GM21528 (cell line): ENCODE measurements at regions not wholly inside any gene's neighbourhood (a gene's known extent, or its start where the extent isn't known, plus 50 kb on each side); places are given as distances from the start of the nearest gene placed in this dataset.
"Not testable (repeated sequence)": the region's sequence is repeated elsewhere in the genome, so short reads cannot be mapped to it uniquely, and the experiment has no call there.

Experiments used
- ATAC-seq: cut with Tn5 transposase; IDR thresholded peaks from one replicate; pipeline ENCODE4 v1.9.1; 2021; ENCODE audit warnings: mild to moderate bottlenecking, moderate library complexity; ENCODE audit not compliant: unreplicated experiment, low FRiP score

DNA sequence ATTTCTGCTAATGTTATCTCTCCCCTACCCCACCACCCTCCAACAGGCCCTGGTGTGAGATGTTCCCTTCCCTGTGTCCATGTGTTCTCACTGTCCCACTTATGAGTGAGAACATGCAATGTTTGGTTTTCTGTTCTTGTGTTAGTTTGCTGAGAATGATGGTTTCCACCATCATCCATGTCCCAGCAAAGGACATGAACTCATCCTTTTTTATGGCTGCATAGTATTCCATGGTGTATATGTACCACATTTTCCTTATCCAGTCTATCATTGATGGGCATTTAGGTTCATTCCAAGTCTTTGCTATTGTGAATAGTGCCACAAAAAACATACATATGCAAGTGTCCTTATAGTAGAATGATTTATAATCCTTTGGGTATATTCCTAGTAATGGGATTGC, 104.5 kb downstream of the ZNF33B start:
- ATAC-seq, result not testable (repeated sequence)

DNA sequence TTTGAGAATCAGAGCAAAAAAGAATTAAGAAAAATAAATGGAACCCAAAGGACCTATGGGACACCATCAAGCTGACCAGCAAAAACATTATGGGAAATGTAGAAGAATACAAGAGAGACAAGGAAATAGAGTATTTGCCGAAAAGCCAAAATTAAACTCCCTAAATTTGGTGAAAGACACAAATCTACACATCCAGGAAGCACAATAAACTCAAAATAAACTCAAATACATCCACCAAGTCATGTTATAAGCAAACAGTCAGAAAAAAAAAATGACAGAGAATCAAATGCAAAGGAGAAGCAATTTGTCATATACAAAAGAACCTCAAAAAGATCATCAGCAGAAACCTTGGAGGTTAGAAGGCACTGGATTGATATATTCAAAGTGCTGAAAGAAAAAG, 105.4 kb downstream of the ZNF33B start:
- no peak for ATAC-seq

DNA sequence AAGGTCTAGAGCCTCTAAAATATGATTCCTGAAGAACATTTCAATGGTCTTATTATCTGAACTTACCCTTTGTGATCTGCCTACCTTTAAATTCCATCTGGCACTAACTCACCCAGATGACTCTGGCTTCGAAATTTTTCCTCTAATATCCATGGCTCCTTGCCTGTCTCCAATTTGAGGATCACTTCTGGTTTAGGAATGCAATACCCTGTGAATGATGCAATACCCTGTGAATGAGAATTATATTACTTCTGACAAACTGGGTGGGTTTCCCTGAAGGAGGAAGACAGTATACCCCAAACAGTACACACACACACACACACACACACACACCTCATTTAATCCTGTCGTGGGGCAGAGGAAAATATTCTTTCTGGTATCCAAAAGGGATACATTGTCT, 115.3 kb downstream of the ZNF33B start:
- ATAC-seq, result no peak

DNA sequence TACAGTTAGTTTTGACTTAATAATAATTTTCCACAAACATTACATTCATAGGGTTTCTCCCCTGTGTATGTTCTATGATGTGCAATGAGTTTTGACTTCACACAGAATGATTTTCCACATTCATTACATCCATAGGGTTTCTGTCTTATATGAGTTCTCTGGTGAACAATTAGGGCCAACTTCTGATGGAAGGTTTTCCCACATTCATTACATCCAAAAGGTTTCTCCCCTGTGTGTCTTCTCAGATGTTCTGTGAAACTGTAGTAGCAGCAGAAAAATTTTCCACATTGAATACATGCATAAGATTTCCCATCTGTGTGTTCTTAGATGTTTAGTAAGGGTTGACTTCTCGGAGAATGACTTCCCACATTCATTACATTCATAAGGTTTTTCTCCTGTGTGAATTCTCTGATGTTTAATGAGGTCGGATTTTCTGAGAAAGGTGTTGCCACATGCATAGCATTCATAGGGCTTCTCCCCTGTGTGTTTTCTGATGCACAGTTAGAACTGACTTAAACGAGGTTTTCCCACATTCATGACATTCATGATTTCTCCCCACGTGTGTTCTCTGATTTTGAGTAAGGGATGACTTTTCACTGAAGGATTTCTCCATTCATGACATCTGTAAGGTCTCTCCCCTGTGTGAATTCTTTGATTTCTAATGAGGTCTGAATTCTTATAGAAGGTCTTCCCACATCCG, 118.5 kb downstream of the ZNF33B start:
- no peak for ATAC-seq

DNA sequence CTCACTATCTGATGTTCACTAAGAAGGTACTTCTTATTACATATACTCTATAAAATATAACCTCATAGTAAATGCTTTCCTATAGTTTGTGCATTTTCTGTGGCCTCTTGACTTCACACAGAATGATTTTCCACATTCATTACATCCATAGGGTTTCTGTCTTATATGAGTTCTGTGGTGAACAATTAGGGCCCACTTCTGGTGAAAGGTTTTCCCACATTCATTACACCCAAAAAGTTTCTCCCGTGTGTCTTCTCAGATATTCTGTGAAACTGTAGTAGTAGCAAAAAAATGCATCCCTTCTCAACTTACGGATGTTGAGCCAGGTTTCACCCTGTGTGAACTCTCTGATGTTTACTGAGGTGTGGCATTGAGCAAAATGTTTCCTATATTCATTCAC, 119.3 kb downstream of the ZNF33B start:
- no peak for ATAC-seq

DNA sequence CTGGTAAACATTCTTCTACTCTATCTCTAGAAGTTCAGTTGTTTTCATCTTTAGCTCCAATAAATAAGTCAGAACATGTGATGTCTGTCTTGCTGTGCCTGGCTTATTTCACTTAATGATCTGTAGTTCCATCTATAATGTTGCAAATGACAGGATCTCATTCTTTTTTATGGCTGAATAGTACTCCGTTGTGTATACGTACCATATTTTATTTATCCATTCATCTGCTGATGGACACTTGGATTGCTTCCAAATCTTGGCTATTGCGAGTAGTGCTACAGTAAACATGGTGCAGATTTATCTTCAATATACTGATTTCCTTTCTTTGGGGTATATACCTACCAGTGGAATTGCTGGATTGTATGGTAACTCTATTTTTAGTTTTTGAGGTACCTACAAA, 124.4 kb downstream of the ZNF33B start:
- no peak for ATAC-seq

DNA sequence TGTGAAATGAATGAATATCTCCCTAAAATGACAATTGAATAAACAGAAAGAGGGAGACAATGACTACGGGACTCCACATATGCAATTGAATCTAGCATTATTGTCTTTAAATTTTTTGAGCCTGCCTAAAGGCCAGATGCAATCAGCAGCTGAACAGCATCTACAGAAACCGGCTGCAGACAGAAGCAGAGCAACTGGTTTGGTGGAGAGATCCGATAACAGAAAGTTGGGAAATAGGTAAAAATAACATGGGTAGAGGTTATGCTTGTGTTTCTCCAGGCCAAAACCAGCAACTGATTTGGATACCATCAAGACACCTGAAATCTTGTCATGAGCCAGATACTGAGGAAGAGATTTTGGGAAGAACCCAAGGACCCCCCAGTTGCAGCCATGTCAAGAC, 146.6 kb downstream of the ZNF33B start:
- ATAC-seq, result no peak

DNA sequence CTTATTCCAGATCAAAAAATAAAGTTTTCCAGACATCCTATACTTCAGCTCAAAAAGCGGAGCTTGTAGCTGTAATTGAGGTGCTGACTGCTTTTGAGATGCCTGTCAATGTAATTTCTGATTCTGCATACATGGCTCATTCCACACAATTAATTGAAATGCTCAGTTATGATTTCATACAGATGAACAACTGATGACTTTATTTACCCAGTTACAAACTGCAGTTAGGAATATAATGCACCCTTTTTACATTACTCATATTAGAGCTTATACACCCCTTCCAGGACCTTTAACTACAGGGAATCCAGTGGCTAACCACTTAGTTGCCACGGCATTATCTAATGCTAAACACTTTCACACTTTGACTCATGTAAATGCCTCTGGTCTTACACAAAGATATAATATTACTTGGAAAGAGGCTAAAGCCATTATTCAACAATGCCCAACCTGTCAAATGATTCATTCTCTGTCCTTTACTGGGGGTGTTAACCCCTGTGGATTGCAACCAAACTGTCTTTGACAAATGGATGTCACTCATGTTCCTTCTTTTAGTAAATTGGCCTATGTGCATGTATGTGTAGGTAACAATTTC, 147.3 kb downstream of the ZNF33B start:
- ATAC-seq, result no peak

DNA sequence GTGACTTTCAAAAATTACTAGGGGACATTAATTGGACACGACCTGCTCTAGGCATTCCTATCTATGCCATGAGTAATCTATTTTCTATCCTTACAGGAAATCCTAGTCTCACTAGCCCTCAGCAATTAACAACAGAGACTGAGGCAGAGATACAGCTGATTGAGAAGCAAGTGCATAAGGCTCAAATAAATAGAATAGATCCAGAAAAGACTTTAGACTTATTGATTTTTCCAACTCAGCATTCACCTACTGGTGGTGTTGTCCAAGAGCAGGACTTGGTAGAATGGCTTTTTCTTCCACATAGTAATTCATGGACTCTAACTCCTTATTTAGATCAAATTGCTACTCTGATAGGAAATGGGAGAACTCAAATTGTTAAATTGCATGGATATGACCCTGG, 148.0 kb downstream of the ZNF33B start:
- no peak for ATAC-seq

DNA sequence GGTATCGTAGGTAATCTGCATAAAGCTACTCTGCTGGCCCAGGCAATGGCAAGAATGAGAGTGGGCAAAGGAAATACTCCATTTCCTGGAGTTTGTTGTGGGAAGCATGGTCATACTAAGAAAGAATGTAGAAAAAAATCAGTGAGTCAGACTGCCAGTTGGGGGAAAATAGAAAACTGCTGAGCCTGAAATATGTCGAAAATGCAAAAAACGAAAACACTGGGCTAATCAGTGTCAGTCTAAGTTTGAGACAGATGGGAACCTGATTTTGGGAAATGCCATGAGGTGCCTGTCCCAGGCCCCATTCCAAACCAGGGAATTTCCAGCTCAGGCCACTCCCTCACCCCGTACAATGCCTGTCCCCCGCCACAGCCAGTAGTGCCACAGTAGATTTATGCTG, 150.0 kb downstream of the ZNF33B start:
- ATAC-seq, result no peak

DNA sequence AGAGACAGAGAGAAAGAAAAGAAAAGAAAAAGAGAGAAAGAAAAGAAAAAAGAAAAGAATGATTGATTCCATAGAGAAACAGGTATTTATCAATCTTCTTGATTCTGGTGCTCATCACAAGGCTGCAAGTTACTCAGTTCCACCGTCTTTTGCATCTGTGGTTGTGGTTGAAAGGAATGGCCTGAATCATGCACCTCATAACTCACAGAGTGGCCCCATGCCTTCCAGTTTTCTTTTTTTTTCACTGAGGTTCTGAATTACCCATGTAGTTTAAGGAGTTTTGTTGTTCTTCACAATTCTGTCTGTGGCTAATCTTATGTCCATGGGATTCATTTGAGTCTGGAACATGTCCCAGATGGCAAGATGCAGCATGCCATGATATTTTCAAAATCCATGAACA, 156.0 kb downstream of the ZNF33B start:
- no peak for ATAC-seq

DNA sequence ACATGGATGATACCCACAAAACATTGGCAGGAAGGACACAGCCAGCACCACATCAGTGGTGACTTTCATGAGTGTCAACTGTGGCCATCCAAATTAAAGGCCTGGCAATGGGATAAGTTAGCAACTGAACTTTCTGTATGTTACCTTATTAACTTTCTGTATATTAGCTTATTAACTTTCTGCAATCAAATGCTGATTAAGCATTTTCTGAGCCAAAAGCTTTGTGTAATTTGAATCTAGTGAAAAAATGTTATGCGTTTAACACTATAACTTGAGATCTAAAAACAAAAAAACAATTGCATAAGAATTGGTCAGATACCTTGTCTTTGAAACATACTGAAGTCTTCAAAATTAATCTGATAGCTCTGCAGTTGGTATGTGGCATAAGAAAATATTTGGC, 159.3 kb downstream of the ZNF33B start:
- ATAC-seq, result no peak

DNA sequence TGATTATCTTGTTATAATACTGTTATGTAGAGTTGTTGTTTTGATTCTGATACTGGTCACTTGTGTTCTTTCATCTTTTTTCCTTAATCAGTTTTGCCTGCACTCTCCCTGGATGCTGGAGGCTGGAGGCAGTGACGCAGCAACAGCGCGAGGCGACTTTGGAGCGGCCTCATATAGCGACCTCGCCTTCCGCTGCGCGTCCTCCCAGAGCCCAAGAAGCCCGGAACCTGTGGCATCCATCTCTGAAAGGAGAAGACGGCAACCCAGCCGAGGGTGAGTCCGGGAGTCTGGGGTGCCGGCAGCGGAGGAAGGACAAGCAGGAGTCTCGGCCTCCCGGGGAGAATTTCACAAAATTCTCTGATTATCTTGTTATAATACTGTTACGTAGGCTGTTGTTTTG, 161.2 kb downstream of the ZNF33B start:
- ATAC-seq, result no peak

DNA sequence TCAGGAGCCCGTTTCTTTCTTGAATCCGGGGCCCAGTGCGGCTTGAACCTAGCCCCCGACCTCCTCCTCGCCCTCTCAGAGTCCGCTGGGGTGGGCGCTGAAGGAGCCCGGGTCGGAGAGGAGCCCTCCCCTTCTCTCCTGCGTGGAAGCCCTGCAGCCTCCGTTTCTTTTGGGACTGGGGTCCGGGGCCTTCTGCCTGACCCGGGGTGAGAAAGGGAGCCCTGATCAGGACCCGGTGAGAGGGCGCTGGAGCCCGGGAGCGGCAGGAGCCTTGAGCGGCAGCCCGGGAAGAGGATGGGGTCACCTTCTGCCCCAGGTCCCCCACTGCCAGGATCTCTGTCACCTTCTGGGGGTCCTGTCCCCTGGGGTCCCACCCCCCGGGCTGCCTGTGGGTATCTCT, 162.3 kb downstream of the ZNF33B start:
- ATAC-seq, result no peak

DNA sequence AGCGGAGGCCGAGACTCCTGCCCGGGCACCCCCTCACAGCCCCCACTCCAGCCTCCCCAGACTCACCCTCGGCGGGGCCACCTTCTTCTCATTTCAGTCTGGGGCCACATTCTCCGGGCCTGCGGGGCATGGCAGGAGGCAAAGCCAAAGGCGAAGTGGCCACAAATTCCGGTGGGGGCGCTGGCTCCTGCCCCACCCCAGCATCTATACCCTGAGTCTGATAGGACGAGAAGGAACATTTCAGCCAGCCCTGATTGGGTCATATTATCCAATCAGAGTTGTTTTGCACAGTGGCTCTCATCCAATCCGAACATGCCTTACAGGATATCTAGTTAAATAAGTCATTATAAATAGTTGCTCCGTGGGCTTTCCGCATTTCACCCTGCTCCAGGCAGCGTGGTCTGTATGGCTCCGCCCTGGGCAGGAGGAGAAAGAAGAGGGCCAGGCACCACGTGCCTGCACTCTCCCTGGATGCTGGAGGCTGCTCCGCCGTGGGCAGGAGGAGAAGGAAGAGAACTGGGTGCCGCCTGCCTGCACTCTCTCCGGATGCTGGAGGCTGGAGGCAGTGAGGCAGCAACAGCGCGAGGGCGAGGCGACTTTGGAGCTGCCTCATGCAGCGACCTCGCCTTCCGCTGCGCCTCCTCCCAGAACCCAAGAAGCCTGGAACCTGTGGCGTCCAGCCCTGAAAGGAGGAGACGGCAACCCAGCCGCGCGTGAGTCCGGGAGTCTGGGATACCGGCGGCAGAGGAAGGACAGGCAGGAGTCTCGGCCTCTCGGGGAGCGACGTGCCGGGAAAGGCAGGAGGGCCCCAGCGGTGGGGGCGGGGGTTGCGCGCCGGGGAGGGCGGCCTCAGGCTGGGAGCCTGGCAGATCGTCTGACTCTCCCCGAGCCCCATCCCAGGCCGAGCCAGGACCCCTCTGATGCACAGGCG, 162.9 kb downstream of the ZNF33B start:
- no peak for ATAC-seq

DNA sequence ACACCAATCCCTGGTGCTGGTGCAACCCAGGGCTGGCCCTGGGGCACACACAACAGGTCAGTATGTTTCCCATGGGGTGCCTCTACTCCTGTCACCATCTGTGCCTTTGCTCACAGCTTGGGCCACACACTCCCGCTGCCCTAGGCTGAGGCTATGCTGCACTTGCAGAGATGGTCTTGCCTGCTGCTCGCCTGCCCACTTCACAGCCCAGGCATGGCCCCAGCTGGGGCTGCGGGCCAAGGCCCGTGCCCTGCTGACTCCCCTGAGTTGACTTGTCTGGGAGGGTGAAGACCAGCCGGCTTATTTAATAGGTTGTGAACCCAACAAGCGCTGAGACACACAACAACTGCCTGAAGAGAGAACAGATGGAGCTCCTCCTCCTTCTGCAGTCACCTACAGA, 184.1 kb downstream of the ZNF33B start:
- no peak for ATAC-seq

DNA sequence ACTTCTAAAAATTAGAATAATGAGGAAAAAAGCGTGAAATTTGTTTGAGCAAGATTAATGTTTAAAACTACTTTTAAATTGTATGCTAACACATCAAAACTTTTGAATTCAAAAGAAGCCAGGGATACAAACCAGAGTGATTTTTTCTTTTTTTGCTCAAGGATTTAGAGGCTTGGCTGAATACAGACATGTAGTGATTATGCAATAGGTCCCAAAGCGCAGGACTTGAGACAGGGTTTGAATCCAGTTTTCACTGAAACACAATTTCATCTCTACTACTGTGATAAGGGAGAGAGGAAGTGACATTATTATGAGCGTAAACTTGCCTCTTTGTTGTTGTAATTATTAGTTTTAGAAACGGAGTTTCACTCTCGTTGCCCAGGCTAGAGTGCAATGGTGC, 207.3 kb downstream of the ZNF33B start:
- no peak for ATAC-seq

DNA sequence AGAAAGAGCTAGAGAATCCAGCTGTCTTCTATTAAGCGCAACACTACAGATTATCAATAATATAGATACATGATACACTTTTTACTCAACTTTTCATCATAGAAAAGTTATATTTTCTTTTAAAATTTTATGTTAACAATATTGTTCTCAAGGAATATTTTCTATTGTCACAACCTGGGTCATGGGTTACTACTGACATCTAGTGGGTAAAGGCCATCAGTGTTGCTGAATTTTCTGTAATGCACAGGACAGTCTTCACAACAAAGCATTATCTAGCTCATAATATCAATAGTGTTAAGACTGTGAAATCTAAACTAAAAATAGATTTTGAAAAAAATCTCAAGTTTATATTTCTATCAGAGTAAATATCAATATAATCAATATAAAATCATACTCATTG, 209.8 kb downstream of the ZNF33B start:
- ATAC-seq, result no peak

DNA sequence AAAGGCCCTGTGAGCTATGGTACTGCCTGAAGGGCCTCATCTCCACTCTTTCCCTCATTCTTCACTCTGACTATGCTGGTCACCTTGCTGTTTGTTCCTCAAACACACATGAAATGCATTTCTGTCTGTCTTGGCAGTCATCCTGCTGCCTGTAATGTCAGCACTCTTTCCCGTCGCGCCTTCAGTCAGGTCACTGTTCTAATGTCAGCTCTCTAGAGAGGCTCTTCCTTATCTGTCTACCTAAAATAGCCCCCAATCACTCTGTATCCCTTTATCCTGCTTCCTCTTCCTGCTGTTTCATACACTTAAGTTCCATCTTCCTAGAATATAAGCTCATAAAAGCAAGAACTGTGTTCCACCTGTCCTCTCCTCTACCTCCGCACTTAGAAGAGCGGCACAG, 215.5 kb downstream of the ZNF33B start:
- ATAC-seq, result no peak

DNA sequence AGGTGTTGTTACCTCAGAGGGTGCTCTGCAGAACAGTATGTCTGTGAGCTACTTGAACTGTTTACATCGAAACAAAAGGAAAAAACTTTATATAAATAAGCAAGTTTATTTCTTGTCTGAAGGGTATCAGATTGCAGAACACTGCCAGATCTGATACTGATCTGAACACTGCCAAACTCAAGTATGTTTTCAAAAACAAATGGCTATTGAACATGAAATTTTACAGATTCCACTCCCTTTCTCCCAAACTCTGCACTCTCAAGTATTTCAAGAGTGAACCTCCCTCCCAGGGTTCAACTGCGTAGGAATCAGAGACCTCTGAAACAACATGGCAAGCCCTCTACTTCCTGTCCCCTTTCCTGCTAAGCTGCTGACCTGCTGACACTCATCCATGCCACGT, 216.6 kb downstream of the ZNF33B start:
- ATAC-seq, result no peak

DNA sequence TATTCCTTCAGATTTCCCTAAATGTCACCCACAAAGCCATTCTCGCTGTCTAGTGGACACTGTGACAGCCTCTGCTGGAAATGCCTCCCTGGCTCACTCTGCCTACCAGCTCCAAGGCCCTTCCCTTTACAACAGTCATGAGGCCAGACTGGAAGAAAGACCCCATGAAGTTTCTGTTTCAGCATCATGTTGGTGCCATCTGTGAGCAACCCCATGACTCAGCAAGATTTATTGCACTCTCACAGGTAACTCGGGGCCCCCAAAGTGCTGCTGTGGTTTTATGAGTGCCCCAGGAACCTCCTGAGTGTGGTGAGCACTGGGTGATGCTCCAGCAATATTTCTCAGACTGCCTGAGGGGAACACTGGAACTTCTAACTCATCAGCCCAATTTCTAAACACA, 218.6 kb downstream of the ZNF33B start:
- ATAC-seq, result no peak
